ENCODE measurements at regions not wholly inside any gene's neighbourhood (a gene's known extent, or its start where the extent isn't known, plus 50 kb on each side); places are given as distances from the start of the nearest gene placed in this dataset.

- TF ChIP-seq CTCF (IDR thresholded peaks at IDR 0.05; ENCODE audit: low read depth, low read length) (no peak), EZH2phosphoT487 (IDR thresholded peaks at IDR 0.05; ENCODE audit: low read depth) (no peak)
These were observed 137.0 kb upstream of the BMP2 start for GRCh38 chr20:6630514-6630913.
